ENCODE measurements at regions not wholly inside any gene's neighbourhood (a gene's known extent, or its start where the extent isn't known, plus 50 kb on each side); places are given as distances from the start of the nearest gene placed in this dataset.

DNA sequence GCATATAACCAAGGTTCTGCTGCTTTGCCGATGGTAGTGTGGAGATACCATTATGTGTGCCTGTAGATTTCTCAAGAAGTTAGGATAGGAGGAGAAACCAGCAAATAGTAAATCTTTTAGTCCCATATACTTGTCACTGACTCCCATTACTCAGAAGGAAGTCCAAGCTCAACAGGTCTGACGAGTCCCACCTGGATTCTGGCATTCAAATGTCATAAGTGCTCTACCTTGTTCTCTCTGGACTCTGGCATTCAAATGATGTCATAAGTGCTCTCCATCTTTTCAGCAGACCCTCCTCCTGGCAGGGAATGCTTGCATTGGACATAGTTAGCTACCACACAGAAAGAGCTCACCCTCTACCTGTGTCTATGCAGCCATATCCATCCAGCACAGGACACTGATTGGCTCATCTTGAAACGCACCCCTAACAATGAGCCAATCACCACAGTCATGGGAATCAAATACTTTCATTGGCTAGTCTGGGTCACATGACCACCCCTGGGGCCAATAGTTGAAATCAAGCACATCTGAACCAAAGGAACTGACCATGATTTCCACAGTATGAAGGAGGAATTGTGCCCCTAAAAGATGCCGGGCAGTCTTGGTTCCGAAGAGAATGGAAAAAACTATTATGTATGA lies 205.0 kb upstream of the ADAMTS9 start:
- Histone ChIP-seq H3K27ac (no peak overlapping the region), H3K27me3 (no peaks in the 10 kb centered on the region), H3K4me1 (peaks cover 0 to 57% (median 12%) of the 10 kb centered on the region in 3 donors), H3K36me3 (no peaks in the 10 kb centered on the region), H3K9me3 (no peaks in the 10 kb centered on the region), H3K4me3 (no peak overlapping the region)
- WGBS, 2 donors (ENCODE audit: low coverage in 1 of 2), result 90 to 100% methylated on average over 4 to 5 of the region's 5 CpGs
- ATAC-seq, result no peak
- TF ChIP-seq EP300 (IDR thresholded peaks at IDR 0.05), result no peak
- TF ChIP-seq POLR2AphosphoS5 (IDR thresholded peaks at IDR 0.05), result no peak
- no peak for TF ChIP-seq POLR2A (IDR thresholded peaks at IDR 0.05)
- no peak for TF ChIP-seq CTCF (IDR thresholded peaks at IDR 0.05)

- H3K27ac ChIP-seq, result no peak overlapping the region
- no peaks in the 10 kb centered on the region for H3K27me3 ChIP-seq
- H3K36me3 ChIP-seq, result no peaks in the 10 kb centered on the region
- 100% methylated on average over 2 of the region's 2 CpGs; no CpG with 5 or more reads in 1 of the 2 donors for WGBS, 2 donors (ENCODE audit: low coverage in 1 of 2)
- no peak for ATAC-seq
- no peak overlapping the region for H3K4me3 ChIP-seq
- H3K4me1 ChIP-seq, result peaks cover 0 to 55% (median 6%) of the 10 kb centered on the region in 3 donors
- TF ChIP-seq CTCF (IDR thresholded peaks at IDR 0.05) (no peak), EP300 (IDR thresholded peaks at IDR 0.05) (no peak), POLR2A (IDR thresholded peaks at IDR 0.05) (no peak)
- H3K9me3 ChIP-seq, result no peaks in the 10 kb centered on the region
These were observed 203.2 kb upstream of the ADAMTS9 start for GRCh38 chr3:64891021-64891420.

- WGBS, 2 donors (ENCODE audit: low coverage in 1 of 2), result 83 to 88% methylated on average over 1 to 2 of the region's 2 CpGs
- H3K36me3 ChIP-seq, result no peaks in the 10 kb centered on the region
- TF ChIP-seq EP300 (IDR thresholded peaks at IDR 0.05), result no peak
- TF ChIP-seq POLR2AphosphoS5 (IDR thresholded peaks at IDR 0.05), result no peak
- TF ChIP-seq CTCF (IDR thresholded peaks at IDR 0.05), result no peak
- H3K4me3 ChIP-seq, result no peak overlapping the region
- H3K27ac ChIP-seq, result peak overlapping the region in 2 of 4 donors; percentile 13 to 51
- peaks cover 0 to 50% (median 4%) of the 10 kb centered on the region in 3 donors for H3K4me1 ChIP-seq
- no peak for ATAC-seq
- no peaks in the 10 kb centered on the region for H3K9me3 ChIP-seq
- no peaks in the 10 kb centered on the region for H3K27me3 ChIP-seq
These were observed 202.7 kb upstream of the ADAMTS9 start for GRCh38 chr3:64890466-64890865.

- H3K27ac ChIP-seq, result peak overlapping the region in 2 of 4 donors; percentile 13 to 54
- no peak for TF ChIP-seq POLR2A (IDR thresholded peaks at IDR 0.05)
- TF ChIP-seq EP300 (IDR thresholded peaks at IDR 0.05), result no peak
- no peak for TF ChIP-seq CTCF (IDR thresholded peaks at IDR 0.05)
- TF ChIP-seq POLR2AphosphoS5 (IDR thresholded peaks at IDR 0.05), result no peak
These were observed 202.2 kb upstream of the ADAMTS9 start for GRCh38 chr3:64890006-64890405.

GRCh38 chr3:64888840-64889392 lies 201.1 kb upstream of the ADAMTS9 start:
- H3K27me3 ChIP-seq, result no peaks in the 10 kb centered on the region
- TF ChIP-seq POLR2AphosphoS5 (IDR thresholded peaks at IDR 0.05), result peak; percentile 80
- TF ChIP-seq POLR2A (IDR thresholded peaks at IDR 0.05), result no peak
- no peak overlapping the region for H3K4me3 ChIP-seq
- no peaks in the 10 kb centered on the region for H3K36me3 ChIP-seq
- peaks cover 0 to 45% (median 4%) of the 10 kb centered on the region in 3 donors for H3K4me1 ChIP-seq
- no peak for ATAC-seq
- H3K27ac ChIP-seq, result peak overlapping the region in 1 of 4 donors; percentile 54
- H3K9me3 ChIP-seq, result no peaks in the 10 kb centered on the region
- 70 to 75% methylated on average over 3 of the region's 3 CpGs for WGBS, 2 donors (ENCODE audit: low coverage in 1 of 2)

More at GRCh38 chr3:64890006-64890405, 202.2 kb upstream of the ADAMTS9 start:
- Histone ChIP-seq H3K27me3 (no peaks in the 10 kb centered on the region), H3K4me1 (peaks cover 0 to 46% (median 4%) of the 10 kb centered on the region in 3 donors), H3K9me3 (no peaks in the 10 kb centered on the region), H3K36me3 (no peaks in the 10 kb centered on the region), H3K4me3 (no peak overlapping the region)
- WGBS, 2 donors (ENCODE audit: low coverage in 1 of 2), result 20 to 25% methylated on average over 1 to 6 of the region's 10 CpGs
- ATAC-seq, result no peak

Measured in gastroesophageal sphincter (tissue), 4 donors.